ENCODE measurements at regions not wholly inside any gene's neighbourhood (a gene's known extent, or its start where the extent isn't known, plus 50 kb on each side); places are given as distances from the start of the nearest gene placed in this dataset.

- DNase-seq (ENCODE audit: insufficient read length, low spot score) (no peak), FAIRE-seq (no peak)
Measured at GRCh38 chr1:2886631-2887030, 85.1 kb upstream of the TTC34 start.

- DNase-seq (ENCODE audit: insufficient read length, low spot score), result no peak
- FAIRE-seq, result no peak
Measured at GRCh38 chr1:2887941-2888855, 86.7 kb upstream of the TTC34 start.

GRCh38 chr1:2890221-2890850, 88.8 kb upstream of the TTC34 start:
- FAIRE-seq, result no peak
- no peak for DNase-seq (ENCODE audit: insufficient read length, low spot score)

- DNase-seq (ENCODE audit: insufficient read length, low spot score) (no peak), FAIRE-seq (no peak)
Measured at GRCh38 chr1:2891923-2892448, 90.5 kb upstream of the TTC34 start.

- no peak for DNase-seq (ENCODE audit: insufficient read length, low spot score)
- FAIRE-seq, result no peak
Measured at GRCh38 chr1:2893473-2894120, 92.1 kb upstream of the TTC34 start.

GRCh38 chr1:2894381-2895041, 93.0 kb upstream of the TTC34 start:
- DNase-seq (ENCODE audit: insufficient read length, low spot score), result no peak
- FAIRE-seq, result no peak

GRCh38 chr1:2896824-2897223, 95.3 kb upstream of the TTC34 start:
- DNase-seq (ENCODE audit: insufficient read length, low spot score), result no peak
- FAIRE-seq, result no peak

- DNase-seq (ENCODE audit: insufficient read length, low spot score) (no peak), FAIRE-seq (no peak)
Measured at GRCh38 chr1:2903226-2903625, 101.7 kb upstream of the TTC34 start.

GRCh38 chr1:2904191-2904590, 102.7 kb upstream of the TTC34 start:
- no peak for FAIRE-seq

GRCh38 chr1:2905356-2905755, 103.9 kb upstream of the TTC34 start:
- DNase-seq (ENCODE audit: insufficient read length, low spot score) (no peak), FAIRE-seq (no peak)

More at GRCh38 chr1:2904191-2904590, 102.7 kb upstream of the TTC34 start:
- no peak for DNase-seq (ENCODE audit: insufficient read length, low spot score)

- DNase-seq (ENCODE audit: insufficient read length, low spot score) (no peak), FAIRE-seq (no peak)
Measured at GRCh38 chr1:2906085-2906484, 104.6 kb upstream of the TTC34 start.

GRCh38 chr1:2906620-2907019, 105.1 kb upstream of the TTC34 start:
- FAIRE-seq, result no peak
- no peak for DNase-seq (ENCODE audit: insufficient read length, low spot score)

- FAIRE-seq (no peak), DNase-seq (ENCODE audit: insufficient read length, low spot score) (no peak)
Measured at GRCh38 chr1:2907051-2907450, 105.6 kb upstream of the TTC34 start.

GRCh38 chr1:2908081-2908480, 106.6 kb upstream of the TTC34 start:
- no peak for DNase-seq (ENCODE audit: insufficient read length, low spot score)
- FAIRE-seq, result no peak

- no peak for FAIRE-seq
- DNase-seq (ENCODE audit: insufficient read length, low spot score), result no peak
Measured at GRCh38 chr1:2908561-2908960, 107.1 kb upstream of the TTC34 start.

GRCh38 chr1:2909797-2910196, 108.3 kb upstream of the TTC34 start:
- FAIRE-seq, result no peak

GRCh38 chr1:2910211-2910610, 108.7 kb upstream of the TTC34 start:
- no peak for FAIRE-seq
- DNase-seq (ENCODE audit: insufficient read length, low spot score), result no peak

More at GRCh38 chr1:2909797-2910196, 108.3 kb upstream of the TTC34 start:
- no peak for DNase-seq (ENCODE audit: insufficient read length, low spot score)

GRCh38 chr1:2911421-2912178, 109.7 kb upstream of the ACTRT2 start:
- FAIRE-seq, result no peak
- DNase-seq (ENCODE audit: insufficient read length, low spot score), result no peak

- no peak for DNase-seq (ENCODE audit: insufficient read length, low spot score)
- no peak for FAIRE-seq
Measured at GRCh38 chr1:2912424-2913061, 108.7 kb upstream of the ACTRT2 start.

GRCh38 chr1:2913091-2913490, 108.2 kb upstream of the ACTRT2 start:
- FAIRE-seq (no peak), DNase-seq (ENCODE audit: insufficient read length, low spot score) (no peak)
